ENCODE measurements at regions not wholly inside any gene's neighbourhood (a gene's known extent, or its start where the extent isn't known, plus 50 kb on each side); places are given as distances from the start of the nearest gene placed in this dataset.
"Not testable (repeated sequence)": the region's sequence is repeated elsewhere in the genome, so short reads cannot be mapped to it uniquely, and the experiment has no call there.

- no peak for DNase-seq (ENCODE audit: low spot score in 2 of 2)
- H3K9me3 ChIP-seq: no peaks in the 10 kb centered on the region
- no peak overlapping the region for H3K4me3 ChIP-seq
- no peaks in the 10 kb centered on the region for H3K4me1 ChIP-seq
- no peak overlapping the region for H3K27ac ChIP-seq
- 93 to 100% methylated on average over 1 of the region's 1 CpG for WGBS, 2 donors
- H3K36me3 ChIP-seq: no peaks in the 10 kb centered on the region
- TF ChIP-seq EP300 (IDR thresholded peaks at IDR 0.05) (no peak), POLR2A (IDR thresholded peaks at IDR 0.05) (no peak)
- TF ChIP-seq, protein P1, sequence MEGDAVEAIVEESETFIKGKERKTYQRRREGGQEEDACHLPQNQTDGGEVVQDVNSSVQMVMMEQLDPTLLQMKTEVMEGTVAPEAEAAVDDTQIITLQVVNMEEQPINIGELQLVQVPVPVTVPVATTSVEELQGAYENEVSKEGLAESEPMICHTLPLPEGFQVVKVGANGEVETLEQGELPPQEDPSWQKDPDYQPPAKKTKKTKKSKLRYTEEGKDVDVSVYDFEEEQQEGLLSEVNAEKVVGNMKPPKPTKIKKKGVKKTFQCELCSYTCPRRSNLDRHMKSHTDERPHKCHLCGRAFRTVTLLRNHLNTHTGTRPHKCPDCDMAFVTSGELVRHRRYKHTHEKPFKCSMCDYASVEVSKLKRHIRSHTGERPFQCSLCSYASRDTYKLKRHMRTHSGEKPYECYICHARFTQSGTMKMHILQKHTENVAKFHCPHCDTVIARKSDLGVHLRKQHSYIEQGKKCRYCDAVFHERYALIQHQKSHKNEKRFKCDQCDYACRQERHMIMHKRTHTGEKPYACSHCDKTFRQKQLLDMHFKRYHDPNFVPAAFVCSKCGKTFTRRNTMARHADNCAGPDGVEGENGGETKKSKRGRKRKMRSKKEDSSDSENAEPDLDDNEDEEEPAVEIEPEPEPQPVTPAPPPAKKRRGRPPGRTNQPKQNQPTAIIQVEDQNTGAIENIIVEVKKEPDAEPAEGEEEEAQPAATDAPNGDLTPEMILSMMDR (IDR thresholded peaks at IDR 0.05): no peak
- no peaks in the 10 kb centered on the region for H3K27me3 ChIP-seq
Measured at GRCh38 chr4:13722649-13723048, 95.1 kb upstream of the BOD1L1 start.

DNA sequence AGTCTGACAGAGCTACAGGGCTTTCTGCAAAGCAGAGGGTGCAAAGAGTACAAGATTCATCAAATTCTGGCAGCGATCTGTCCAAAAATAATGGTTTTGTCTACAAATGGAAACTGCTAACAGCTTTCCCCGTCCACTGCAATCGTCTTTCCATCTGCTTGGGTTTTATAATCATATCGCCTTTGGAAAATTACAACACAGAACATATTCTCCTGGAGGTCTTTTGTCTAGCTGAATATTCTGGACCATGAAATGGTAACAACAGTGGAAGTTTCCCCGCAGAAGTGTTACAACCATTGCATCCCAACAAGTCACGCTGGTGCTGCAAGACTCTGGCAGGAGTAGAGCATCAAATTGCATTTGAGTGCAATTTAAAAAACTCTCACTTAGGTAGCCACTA is 101.2 kb upstream of the BOD1L1 start:
- H3K4me3 ChIP-seq: no peak overlapping the region
- DNase-seq (ENCODE audit: low spot score in 2 of 2): no peak
- no peaks in the 10 kb centered on the region for H3K4me1 ChIP-seq
- 70 to 83% methylated on average over 6 of the region's 6 CpGs for WGBS, 2 donors
- no peaks in the 10 kb centered on the region for H3K36me3 ChIP-seq
- no peaks in the 10 kb centered on the region for H3K9me3 ChIP-seq
- TF ChIP-seq POLR2A (IDR thresholded peaks at IDR 0.05): no peak
- TF ChIP-seq, protein P1 (IDR thresholded peaks at IDR 0.05): no peak
- no peak for TF ChIP-seq EP300 (IDR thresholded peaks at IDR 0.05)
- no peak overlapping the region for H3K27ac ChIP-seq
- no peaks in the 10 kb centered on the region for H3K27me3 ChIP-seq

DNA sequence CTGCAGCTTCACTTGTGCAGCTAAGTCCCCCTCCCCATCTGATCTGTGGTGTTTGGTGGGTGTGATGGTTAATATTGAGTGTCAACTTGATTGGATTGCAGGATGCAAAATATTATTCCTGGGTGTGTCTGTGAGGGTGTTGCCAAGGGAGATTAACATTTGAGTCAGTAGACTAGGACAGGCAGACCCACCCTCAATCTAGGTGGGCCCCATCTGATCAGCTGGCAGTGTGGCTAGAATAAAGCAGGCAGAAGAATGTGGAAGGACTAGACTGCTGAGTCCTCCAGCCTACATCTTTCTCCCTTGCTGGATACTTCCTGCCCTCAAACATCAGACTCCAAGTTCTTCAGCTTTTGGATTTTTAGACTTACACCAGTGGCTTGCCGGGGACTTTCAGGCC is 103.5 kb upstream of the BOD1L1 start:
- 100% methylated on average over 1 of the region's 1 CpG for WGBS, 2 donors
- H3K9me3 ChIP-seq: no peaks in the 10 kb centered on the region
- H3K36me3 ChIP-seq: no peaks in the 10 kb centered on the region
- no peak overlapping the region for H3K4me3 ChIP-seq
- no peaks in the 10 kb centered on the region for H3K27me3 ChIP-seq
- DNase-seq (ENCODE audit: low spot score in 2 of 2): no peak
- TF ChIP-seq POLR2A (IDR thresholded peaks at IDR 0.05) (no peak), EP300 (IDR thresholded peaks at IDR 0.05) (no peak)
- TF ChIP-seq, protein P1 (IDR thresholded peaks at IDR 0.05): no peak
- no peaks in the 10 kb centered on the region for H3K4me1 ChIP-seq
- no peak overlapping the region for H3K27ac ChIP-seq

GRCh38 chr4:13733817-13734216 is 106.3 kb upstream of the BOD1L1 start:
- no peak for TF ChIP-seq EP300 (IDR thresholded peaks at IDR 0.05)
- TF ChIP-seq POLR2A (IDR thresholded peaks at IDR 0.05): no peak
- TF ChIP-seq, protein P1 (IDR thresholded peaks at IDR 0.05): no peak
- DNase-seq (ENCODE audit: low spot score in 2 of 2): no peak
- Histone ChIP-seq H3K27me3 (no peaks in the 10 kb centered on the region), H3K4me1 (no peaks in the 10 kb centered on the region), H3K9me3 (no peaks in the 10 kb centered on the region), H3K27ac (no peak overlapping the region), H3K4me3 (no peak overlapping the region), H3K36me3 (no peaks in the 10 kb centered on the region)
- 29 to 35% methylated on average over 1 of the region's 1 CpG for WGBS, 2 donors

GRCh38 chr4:13750594-13750993 is 123.1 kb upstream of the BOD1L1 start:
- no peak overlapping the region for H3K4me3 ChIP-seq
- no peaks in the 10 kb centered on the region for H3K27me3 ChIP-seq
- DNase-seq (ENCODE audit: low spot score in 2 of 2): no peak
- H3K9me3 ChIP-seq: peaks cover 0 to 5% (median 0%) of the 10 kb centered on the region in 4 donors
- H3K4me1 ChIP-seq: no peaks in the 10 kb centered on the region
- TF ChIP-seq EP300 (IDR thresholded peaks at IDR 0.05) (no peak), POLR2A (IDR thresholded peaks at IDR 0.05) (no peak)
- TF ChIP-seq, protein P1 (IDR thresholded peaks at IDR 0.05): no peak
- no peak overlapping the region for H3K27ac ChIP-seq
- WGBS, 2 donors: 83 to 89% methylated on average over 2 of the region's 2 CpGs
- H3K36me3 ChIP-seq: no peaks in the 10 kb centered on the region

DNA sequence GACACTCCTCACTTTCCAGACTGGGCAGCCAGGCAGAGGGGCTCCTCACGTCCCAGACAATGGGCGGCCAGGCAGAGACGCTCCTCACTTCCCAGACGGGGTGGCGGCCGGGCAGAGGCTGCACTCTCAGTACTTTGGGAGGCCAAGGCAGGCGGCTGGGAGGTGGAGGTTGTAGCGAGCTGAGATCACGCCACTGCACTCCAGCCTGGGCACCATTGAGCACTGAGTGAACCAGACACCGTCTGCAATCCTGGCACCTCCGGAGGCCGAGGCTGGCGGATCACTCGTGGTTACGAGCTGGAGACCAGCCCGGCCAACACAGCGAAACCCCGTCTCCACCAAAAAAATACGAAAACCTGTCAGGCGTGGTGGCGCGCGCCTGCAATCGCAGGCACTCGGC is 134.1 kb upstream of the BOD1L1 start:
- H3K4me1 ChIP-seq; H3K27ac ChIP-seq; H3K36me3 ChIP-seq; DNase-seq (ENCODE audit: low spot score in 2 of 2); H3K4me3 ChIP-seq; H3K27me3 ChIP-seq: not testable (repeated sequence)
- WGBS, 2 donors: 92 to 94% methylated on average over 17 to 24 of the region's 25 CpGs
- H3K9me3 ChIP-seq: peaks cover 0 to 43% (median 1%) of the 10 kb centered on the region in 4 donors

Data from tibial nerve (tissue), 4 donors.